ENCODE measurements at regions not wholly inside any gene's neighbourhood (a gene's known extent, or its start where the extent isn't known, plus 50 kb on each side); places are given as distances from the start of the nearest gene placed in this dataset.

- no peak for DNase-seq
- intact Hi-C loops (cut with micrococcal nuclease) = no loop called here
- ATAC-seq = no peak
These were observed 89.8 kb upstream of the SMIM21 start for GRCh38 chr18:75517286-75517685.

- intact Hi-C loops (cut with micrococcal nuclease) = no loop called here
- ATAC-seq (no peak), DNase-seq (no peak)
These were observed 80.1 kb upstream of the SMIM21 start for GRCh38 chr18:75507636-75508035.

DNA sequence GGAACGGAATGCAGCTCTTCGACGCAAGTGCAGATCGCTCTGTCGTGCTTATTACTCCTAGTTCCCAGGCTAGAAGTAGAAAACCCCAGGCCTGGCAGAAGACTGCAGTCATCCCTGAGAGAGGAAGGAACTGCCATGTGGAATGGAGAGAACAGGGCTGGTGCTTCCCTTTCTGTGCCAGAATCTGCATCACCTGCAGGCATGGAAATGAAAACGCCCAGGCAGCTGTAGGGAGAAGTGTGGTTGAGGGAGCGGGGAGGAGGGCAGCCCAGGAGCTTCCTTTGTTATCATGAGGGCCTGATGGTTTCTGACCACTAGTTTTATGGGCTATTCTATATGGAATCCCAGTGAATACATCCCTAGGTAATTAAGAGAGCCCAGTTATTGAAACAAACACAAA is 79.4 kb upstream of the SMIM21 start:
- DNase-seq = no peak
- ATAC-seq = no peak
- intact Hi-C loops (cut with micrococcal nuclease) = no loop called here

GRCh38 chr18:75504469-75504868 is 77.0 kb upstream of the SMIM21 start:
- intact Hi-C loops (cut with micrococcal nuclease) = no loop called here
- ATAC-seq (no peak), DNase-seq (no peak)

DNA sequence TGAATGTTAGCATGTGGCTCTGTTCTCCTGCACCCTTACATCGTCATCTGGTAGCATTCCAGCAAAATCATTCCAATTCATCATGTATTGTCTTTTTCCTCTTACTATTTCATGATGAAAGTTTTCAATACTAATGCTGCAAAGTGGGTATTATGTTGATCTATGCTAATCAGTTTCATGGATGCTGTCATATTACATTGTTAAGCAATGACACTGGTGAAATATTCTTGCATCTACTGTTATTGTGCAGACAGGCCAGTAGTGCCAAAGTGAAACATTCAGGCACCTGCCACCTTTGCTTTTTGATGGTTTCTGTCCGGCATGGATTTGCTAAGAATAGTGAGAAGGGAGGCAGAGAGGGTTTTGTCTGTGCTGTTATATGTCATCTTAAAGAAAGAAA is 76.1 kb upstream of the SMIM21 start:
- ATAC-seq (no peak), DNase-seq (no peak)
- intact Hi-C loops (cut with micrococcal nuclease) = no loop called here

DNA sequence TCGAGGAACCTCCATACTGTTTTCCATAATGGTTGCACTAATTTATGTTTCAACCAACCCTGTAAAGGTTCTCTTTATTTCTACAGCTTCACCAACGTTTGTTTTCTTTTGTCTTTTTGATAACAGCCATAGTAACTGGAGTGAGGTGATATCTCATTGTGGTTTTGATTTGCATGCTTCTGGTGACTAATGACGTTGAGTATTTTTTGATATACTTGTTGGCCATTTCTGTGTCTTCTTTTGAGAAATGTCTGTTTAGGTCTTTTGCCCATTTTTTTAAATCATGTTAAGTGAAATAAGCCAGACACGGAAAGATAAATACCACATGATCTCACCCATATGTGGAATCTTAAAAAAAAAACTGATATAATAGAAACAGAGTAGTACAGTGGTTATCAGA is 74.8 kb upstream of the SMIM21 start:
- no peak for ATAC-seq
- intact Hi-C loops (cut with micrococcal nuclease) = no loop called here
- DNase-seq = no peak

DNA sequence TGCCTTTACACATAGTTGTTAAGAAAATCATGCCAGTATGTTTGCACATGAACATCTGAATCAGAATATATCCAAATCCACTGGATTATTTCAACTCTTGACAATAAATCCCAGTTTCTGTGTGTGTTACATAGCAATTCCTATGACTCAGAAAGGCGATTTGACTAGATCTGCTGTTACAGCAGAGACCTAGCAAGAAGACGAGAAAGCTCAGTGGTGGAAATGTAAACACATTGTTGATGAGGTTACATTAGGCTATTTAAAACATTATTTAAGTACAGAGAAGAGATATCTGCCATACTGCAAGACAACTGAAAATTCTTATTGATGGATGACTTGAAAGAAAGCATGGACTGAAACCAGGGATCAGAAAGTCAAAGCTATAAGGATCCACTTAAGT is 73.0 kb upstream of the SMIM21 start:
- intact Hi-C loops (cut with micrococcal nuclease) = no loop called here
- ATAC-seq = no peak
- no peak for DNase-seq

- ATAC-seq (no peak), DNase-seq (no peak)
- intact Hi-C loops (cut with micrococcal nuclease) = no loop called here
These were observed 70.2 kb upstream of the SMIM21 start for GRCh38 chr18:75497576-75498235.

GRCh38 chr18:75496151-75496550 is 68.6 kb upstream of the SMIM21 start:
- DNase-seq = no peak
- no peak for ATAC-seq
- intact Hi-C loops (cut with micrococcal nuclease) = no loop called here

- intact Hi-C loops (cut with micrococcal nuclease) = no loop called here
- ATAC-seq (no peak), DNase-seq (no peak)
These were observed 65.3 kb upstream of the SMIM21 start for GRCh38 chr18:75492852-75493251.

DNA sequence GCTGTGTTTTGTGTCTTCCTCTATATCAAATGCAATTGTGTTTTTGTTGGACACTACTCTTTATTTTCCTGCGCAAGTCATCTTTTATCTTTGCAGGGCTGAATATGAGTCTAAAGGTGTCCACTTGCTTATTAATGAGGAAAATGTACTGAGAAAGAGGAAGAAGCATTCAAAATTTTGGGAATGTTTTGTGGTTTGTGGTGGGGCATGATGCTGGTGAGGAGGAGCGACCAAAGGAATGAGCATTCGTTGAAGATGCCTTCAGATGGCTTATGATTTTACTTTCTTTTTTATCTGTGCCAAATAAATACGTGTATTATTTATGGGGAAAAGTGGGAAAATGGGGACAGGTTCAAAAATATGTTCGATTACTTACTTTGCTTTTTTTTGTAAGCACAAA is 63.9 kb upstream of the SMIM21 start:
- DNase-seq (no peak), ATAC-seq (no peak)
- intact Hi-C loops (cut with micrococcal nuclease) = no loop called here

GRCh38 chr18:75489493-75490190 is 62.1 kb upstream of the SMIM21 start:
- intact Hi-C loops (cut with micrococcal nuclease) = no loop called here
- ATAC-seq = peak; percentile 51

GRCh38 chr18:75483662-75484061 is 56.2 kb upstream of the SMIM21 start:
- intact Hi-C loops (cut with micrococcal nuclease) = no loop called here
- ATAC-seq (no peak), DNase-seq (no peak)

More at GRCh38 chr18:75489493-75490190, 62.1 kb upstream of the SMIM21 start:
- no peak for DNase-seq

DNA sequence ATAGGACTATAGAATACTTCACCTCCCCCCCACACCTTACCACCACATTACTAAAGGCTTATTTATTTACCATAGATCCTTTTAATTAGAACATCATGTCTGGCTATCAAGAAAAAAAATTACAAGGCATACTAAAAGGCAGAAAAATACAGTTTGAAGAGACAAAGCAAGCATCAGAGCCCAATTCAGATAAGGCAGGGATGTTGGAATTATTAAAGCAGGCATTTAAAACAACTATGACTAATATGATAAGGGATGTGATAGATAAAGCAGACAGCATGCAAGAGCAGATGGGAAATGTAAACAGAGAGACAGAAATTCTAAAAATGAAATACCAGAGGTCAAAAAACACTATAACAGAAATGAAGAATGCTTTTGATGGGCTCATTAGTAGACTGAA is 55.4 kb upstream of the SMIM21 start:
- intact Hi-C loops (cut with micrococcal nuclease) = no loop called here
- no peak for ATAC-seq
- DNase-seq = no peak

DNA sequence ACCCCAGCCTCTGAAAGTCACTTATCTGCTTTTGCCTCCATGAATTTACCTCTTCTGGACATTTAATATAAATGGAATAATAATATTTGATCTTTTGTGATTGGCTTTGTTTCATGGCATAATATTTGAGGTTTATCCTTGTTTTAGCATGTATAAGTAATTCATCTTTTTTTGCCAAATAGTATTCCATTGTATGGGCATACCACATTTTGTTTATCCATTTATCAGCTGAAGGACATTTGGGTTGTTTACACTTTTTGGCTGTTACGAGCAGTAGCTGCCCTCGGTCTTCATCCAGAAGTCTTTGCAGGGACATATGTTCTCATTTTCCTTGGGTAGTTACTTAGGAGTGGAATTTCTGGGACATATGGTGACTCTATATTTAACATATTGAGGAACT is 53.0 kb upstream of the SMIM21 start:
- no peak for ATAC-seq
- intact Hi-C loops (cut with micrococcal nuclease) = no loop called here
- no peak for DNase-seq

GRCh38 chr18:75478996-75479880 is 51.7 kb upstream of the SMIM21 start:
- DNase-seq = no peak
- ATAC-seq = peak; percentile 75
- intact Hi-C loops (cut with micrococcal nuclease) = loop anchor here (5.0 kb wide), 1 partner anchor 822 kb away; no protein-coding TSS in a partner anchor

- DNase-seq = no peak
- intact Hi-C loops (cut with micrococcal nuclease) = loop anchor here (5.0 kb wide), 1 partner anchor 821 kb away; no protein-coding TSS in a partner anchor
- peak; percentile 45 for ATAC-seq
These were observed 50.4 kb upstream of the SMIM21 start for GRCh38 chr18:75477900-75478299.

Measured in left ventricle myocardium superior (tissue), 1 donor.